ENCODE measurements at regions not wholly inside any gene's neighbourhood (a gene's known extent, or its start where the extent isn't known, plus 50 kb on each side); places are given as distances from the start of the nearest gene placed in this dataset.

GRCh38 chr3:25252291-25252690 lies 175.8 kb upstream of the RARB start:
- H3K9me3 Mint-ChIP-seq, result peaks cover 6 to 28% (median 22%) of the 10 kb centered on the region in 7 donors
- Histone ChIP-seq H3K79me2 (ENCODE audit: insufficient read depth, low read length) (no peaks in the 10 kb centered on the region), H3K9me3 (replicated peaks in 1 of 2; ENCODE audit: control insufficient read depth in 1 of 2, insufficient read depth in 1 of 2, low read length in 2 of 2) (peaks cover 18 to 25% of the 10 kb centered on the region in 2 donors)

GRCh38 chr3:25257026-25257425 lies 171.0 kb upstream of the RARB start:
- Histone ChIP-seq H3K36me3 (replicated peaks in 1 of 2; ENCODE audit: control insufficient read depth in 1 of 2, insufficient read depth in 2 of 2, low read length in 2 of 2) (no peaks in the 10 kb centered on the region), H3K9me3 (replicated peaks in 1 of 2; ENCODE audit: control insufficient read depth in 1 of 2, insufficient read depth in 1 of 2, low read length in 2 of 2) (peaks cover 0 to 7% of the 10 kb centered on the region in 2 donors), H4K20me1 (ENCODE audit: insufficient read depth, low read length) (no peaks in the 10 kb centered on the region), H3K79me2 (ENCODE audit: insufficient read depth, low read length) (no peaks in the 10 kb centered on the region), H3K4me3 (replicated peaks in 1 of 3; ENCODE audit: low read depth in 2 of 3, low read length in 3 of 3) (no peak overlapping the region), H3K27me3 (ENCODE audit: control insufficient read depth in 2 of 2, insufficient read depth in 2 of 2, low read length in 2 of 2) (no peaks in the 10 kb centered on the region), H3K4me2 (replicated peaks; ENCODE audit: extremely low read depth, low read length, poor library complexity, severe bottlenecking) (no peak overlapping the region), H3K27ac (ENCODE audit: low read depth in 1 of 2, low read length in 2 of 2) (no peak overlapping the region), H2AFZ (ENCODE audit: insufficient read depth, low read depth, low read length, poor library complexity, severe bottlenecking) (no peak overlapping the region), H3K4me1 (ENCODE audit: control insufficient read depth in 1 of 2, insufficient read depth in 2 of 2, low read length in 2 of 2) (no peaks in the 10 kb centered on the region), H3K9ac (ENCODE audit: insufficient read depth, low read length, poor library complexity, severe bottlenecking) (no peak overlapping the region)
- no peaks in the 10 kb centered on the region for H3K4me1 Mint-ChIP-seq
- intact Hi-C loops (cut with micrococcal nuclease), result no loop called here
- DNase-seq, result no peak
- H3K27me3 Mint-ChIP-seq (ENCODE audit: low read depth in 3 of 3), result peaks cover 0 to 1% (median 0%) of the 10 kb centered on the region in 3 donors
- 77% methylated on average over 2 of the region's 2 CpGs for WGBS (ENCODE audit: insufficient coverage)
- H3K27ac Mint-ChIP-seq, result peak overlapping the region in 1 of 7 donors; percentile 20
- H3K4me3 Mint-ChIP-seq, result no peak overlapping the region
- H3K36me3 Mint-ChIP-seq, result no peaks in the 10 kb centered on the region
- TF ChIP-seq CTCF (IDR thresholded peaks at IDR 0.05), result no peak
- peaks cover 2 to 16% (median 5%) of the 10 kb centered on the region in 7 donors for H3K9me3 Mint-ChIP-seq

More at GRCh38 chr3:25252291-25252690, 175.8 kb upstream of the RARB start:
- Mint-ChIP-seq H3K4me1 (no peaks in the 10 kb centered on the region), H3K27ac (no peak overlapping the region), H3K27me3 (ENCODE audit: low read depth in 3 of 3) (peaks cover 0 to 1% (median 0%) of the 10 kb centered on the region in 3 donors), H3K36me3 (no peaks in the 10 kb centered on the region), H3K4me3 (no peak overlapping the region)
- no peaks in the 10 kb centered on the region for H3K27me3 ChIP-seq (ENCODE audit: control insufficient read depth in 2 of 2, insufficient read depth in 2 of 2, low read length in 2 of 2)
- intact Hi-C loops (cut with micrococcal nuclease), result no loop called here
- no peak overlapping the region for H2AFZ ChIP-seq (ENCODE audit: insufficient read depth, low read depth, low read length, poor library complexity, severe bottlenecking)
- no peaks in the 10 kb centered on the region for H3K36me3 ChIP-seq (replicated peaks in 1 of 2; ENCODE audit: control insufficient read depth in 1 of 2, insufficient read depth in 2 of 2, low read length in 2 of 2)
- no peaks in the 10 kb centered on the region for H4K20me1 ChIP-seq (ENCODE audit: insufficient read depth, low read length)
- WGBS (ENCODE audit: insufficient coverage), result no CpG with 5 or more reads among the region's 1 CpG
- H3K4me1 ChIP-seq (ENCODE audit: control insufficient read depth in 1 of 2, insufficient read depth in 2 of 2, low read length in 2 of 2), result no peaks in the 10 kb centered on the region
- no peak overlapping the region for H3K9ac ChIP-seq (ENCODE audit: insufficient read depth, low read length, poor library complexity, severe bottlenecking)
- no peak for DNase-seq
- no peak overlapping the region for H3K4me3 ChIP-seq (replicated peaks in 1 of 3; ENCODE audit: low read depth in 2 of 3, low read length in 3 of 3)
- no peak overlapping the region for H3K27ac ChIP-seq (ENCODE audit: low read depth in 1 of 2, low read length in 2 of 2)
- no peak overlapping the region for H3K4me2 ChIP-seq (replicated peaks; ENCODE audit: extremely low read depth, low read length, poor library complexity, severe bottlenecking)
- TF ChIP-seq CTCF (IDR thresholded peaks at IDR 0.05), result no peak

Measured in CD14-positive monocyte (primary cell).